ENCODE measurements at regions not wholly inside any gene's neighbourhood (a gene's known extent, or its start where the extent isn't known, plus 50 kb on each side); places are given as distances from the start of the nearest gene placed in this dataset.

DNA sequence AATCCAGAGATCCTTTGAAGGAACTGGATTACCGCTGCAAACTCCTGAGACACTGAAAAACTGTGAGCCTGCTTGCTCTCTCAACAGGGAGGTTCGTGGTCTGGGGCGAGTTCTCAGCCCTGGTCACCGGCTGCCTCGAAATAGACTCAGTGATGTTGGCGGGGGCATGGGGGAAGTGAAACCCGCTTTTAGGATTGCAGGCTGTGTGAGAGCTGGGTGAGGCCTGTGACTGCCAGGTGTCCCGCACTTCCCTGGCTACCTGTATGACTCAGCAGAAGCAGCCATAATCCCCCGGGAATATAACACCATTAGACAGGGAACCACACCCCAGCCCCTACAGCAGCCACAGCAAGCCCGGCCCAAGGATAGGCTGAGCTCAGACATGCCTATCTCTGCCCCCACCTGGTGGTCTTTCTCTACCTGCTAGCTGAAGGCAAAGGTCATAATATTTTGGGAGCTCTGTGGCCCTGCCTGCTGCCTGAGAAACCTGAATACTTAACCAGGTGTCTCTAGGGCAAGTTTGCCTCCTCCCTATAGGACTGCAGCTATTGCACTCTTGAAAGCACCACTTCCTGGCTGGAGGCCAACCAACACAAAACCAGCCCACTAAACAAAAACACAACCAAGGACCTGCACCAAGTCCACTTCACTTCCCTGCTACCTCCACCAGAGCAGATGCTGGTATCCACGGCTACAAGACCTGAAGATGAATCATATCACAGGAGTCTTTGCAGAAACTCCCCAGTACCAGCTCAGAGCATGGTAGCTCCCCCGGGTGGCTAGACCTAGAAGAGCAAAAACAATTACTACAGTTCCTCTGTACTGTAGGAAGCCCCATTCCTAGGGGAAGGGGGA lies 202.0 kb downstream of the RRAGB start (continued):
- TF ChIP-seq, protein P1, sequence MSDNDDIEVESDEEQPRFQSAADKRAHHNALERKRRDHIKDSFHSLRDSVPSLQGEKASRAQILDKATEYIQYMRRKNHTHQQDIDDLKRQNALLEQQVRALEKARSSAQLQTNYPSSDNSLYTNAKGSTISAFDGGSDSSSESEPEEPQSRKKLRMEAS (IDR thresholded peaks at IDR 0.05) = no peak
